Caco-2 (cell line): ENCODE measurements at regions not wholly inside any gene's neighbourhood (a gene's known extent, or its start where the extent isn't known, plus 50 kb on each side); places are given as distances from the start of the nearest gene placed in this dataset.

ENCODE experiments used
- BruUV-seq: library from RNA; stranded (reverse); fragments of 400-500 nt; replicated peaks from 2 replicates; lab custom pipeline; 2021; lab: Mats Ljungman, UMichigan
- CTCF ChIA-PET: fragments of 300-600 bp; sonication (Branson Sonifier 250); formaldehyde crosslinking; loops from one replicate; lab custom pipeline; 2022; ENCODE audit warnings: antibody characterized with exemption; lab: Charles Lee
- POLR2A ChIA-PET: fragments of 300-600 bp; sonication (Branson Sonifier 250); formaldehyde crosslinking; loops from one replicate; lab custom pipeline; 2022; ENCODE audit warnings: antibody characterized with exemption; lab: Charles Lee
- DNase-seq, 2 experiments: peaks; one replicate each; pipeline versions ENCODE4 v3.0.0 to v3.0.0-alpha.2; 2020 to 2022
- H3K27me3 ChIP-seq: replicated peaks from 2 replicates; pipeline ENCODE4 v1.6.0; 2011; ENCODE audit warnings: low read length; ENCODE audit not compliant: control insufficient read depth, insufficient read depth
- H3K36me3 ChIP-seq: 2 replicates; pipeline ENCODE4 v1.5.1; 2011; ENCODE audit warnings: low read length; ENCODE audit not compliant: control insufficient read depth, insufficient read depth
- H3K4me1 ChIP-seq: fragments of 250-450 bp; sonication (Bioruptor Pico); 2 replicates; pipeline ENCODE4 v1.5.1; 2020; ENCODE audit warnings: mild to moderate bottlenecking
- H3K4me3 ChIP-seq: 2 replicates; pipeline ENCODE4 v1.5.1; 2011; ENCODE audit warnings: low read depth, mild to moderate bottlenecking, control low read depth, low read length
- H3K9me3 ChIP-seq: fragments of 250-450 bp; sonication (Bioruptor Pico); 2 replicates; pipeline ENCODE4 v1.5.1; 2020; ENCODE audit warnings: mild to moderate bottlenecking, moderate library complexity
- H3K27ac Mint-ChIP-seq: one replicate; pipeline ENCODE4 v1.8.0; 2022; ENCODE audit warnings: mixed read lengths; ENCODE audit not compliant: unreplicated experiment
- H3K27me3 Mint-ChIP-seq: one replicate; pipeline ENCODE4 v1.8.0; 2022; ENCODE audit warnings: mixed read lengths; ENCODE audit not compliant: insufficient read depth, unreplicated experiment
- H3K36me3 Mint-ChIP-seq: one replicate; pipeline ENCODE4 v1.8.0; 2022; ENCODE audit warnings: mild to moderate bottlenecking, mixed read lengths; ENCODE audit not compliant: insufficient read depth, unreplicated experiment
- H3K4me1 Mint-ChIP-seq: one replicate; pipeline ENCODE4 v1.8.0; 2022; ENCODE audit warnings: low read depth, mixed read lengths; ENCODE audit not compliant: unreplicated experiment
- H3K4me3 Mint-ChIP-seq: one replicate; pipeline ENCODE4 v1.8.0; 2022; ENCODE audit warnings: mild to moderate bottlenecking, moderate library complexity, mixed read lengths; ENCODE audit not compliant: unreplicated experiment
- H3K9me3 Mint-ChIP-seq: one replicate; pipeline ENCODE4 v1.8.0; 2022; ENCODE audit warnings: mixed read lengths; ENCODE audit not compliant: unreplicated experiment
- intact Hi-C: fragments of 100-400 bp; cut with micrococcal nuclease; formaldehyde crosslinking; loops from one replicate; pipeline ENCODE4 v1.10.0; 2022; ENCODE audit not compliant: unreplicated experiment
- TF ChIP-seq, protein P1 (sequence below), 2 experiments: fragments of 200-600 bp in 1 of 2; IDR thresholded peaks; 1 replicate in 1 of 2; 2 replicates in 1 of 2; pipeline versions ENCODE4 v1.5.1 to v1.8.0; 2011 to 2022; ENCODE audit warnings: antibody characterized with exemption in 1 of 2, control low read depth in 1 of 2, inconsistent platforms in 1 of 2, low read depth in 1 of 2, low read length in 1 of 2, mild to moderate bottlenecking in 1 of 2, moderate library complexity in 1 of 2; ENCODE audit not compliant: insufficient read depth in 1 of 2, severe bottlenecking in 1 of 2, unreplicated experiment in 1 of 2

DNA sequence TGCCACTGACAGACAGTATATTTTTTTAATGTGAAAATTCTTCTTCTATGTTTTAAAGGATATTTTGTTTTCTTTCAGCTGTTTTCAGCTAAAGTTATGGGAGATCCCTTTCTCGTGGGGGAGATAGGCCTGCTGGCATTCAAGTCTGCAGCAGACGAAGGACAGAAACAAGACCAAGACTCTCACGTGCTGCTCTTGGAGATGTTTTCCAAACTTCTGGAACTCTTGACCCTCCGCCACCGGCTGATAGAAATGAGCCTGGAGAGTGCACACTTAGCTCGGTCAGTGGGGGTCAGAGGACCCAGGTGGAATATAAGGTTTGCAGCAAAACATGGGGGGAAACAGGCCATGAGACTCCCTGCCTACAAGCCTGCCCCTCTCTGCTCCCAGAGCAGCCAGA is 120.5 kb downstream of the CD164 start:
- CTCF ChIA-PET, result no interaction called here
- Histone ChIP-seq H3K9me3 (no peaks in the 10 kb centered on the region), H3K4me3 (no peak overlapping the region), H3K27me3 (no peaks in the 10 kb centered on the region), H3K36me3 (peaks cover 2% of the 10 kb centered on the region), H3K4me1 (no peaks in the 10 kb centered on the region)
- peaks cover 3% of the 10 kb centered on the region for H3K9me3 Mint-ChIP-seq
- no peak overlapping the region for H3K4me3 Mint-ChIP-seq
- H3K4me1 Mint-ChIP-seq, result no peaks in the 10 kb centered on the region
- intact Hi-C loops, result no loop called here
- no peak for DNase-seq
- POLR2A ChIA-PET, result no interaction called here
- no TSS peak for BruUV-seq
- H3K27ac Mint-ChIP-seq, result no peak overlapping the region
- peaks cover 10% of the 10 kb centered on the region for H3K36me3 Mint-ChIP-seq
- H3K27me3 Mint-ChIP-seq, result no peaks in the 10 kb centered on the region
- TF ChIP-seq, protein P1, sequence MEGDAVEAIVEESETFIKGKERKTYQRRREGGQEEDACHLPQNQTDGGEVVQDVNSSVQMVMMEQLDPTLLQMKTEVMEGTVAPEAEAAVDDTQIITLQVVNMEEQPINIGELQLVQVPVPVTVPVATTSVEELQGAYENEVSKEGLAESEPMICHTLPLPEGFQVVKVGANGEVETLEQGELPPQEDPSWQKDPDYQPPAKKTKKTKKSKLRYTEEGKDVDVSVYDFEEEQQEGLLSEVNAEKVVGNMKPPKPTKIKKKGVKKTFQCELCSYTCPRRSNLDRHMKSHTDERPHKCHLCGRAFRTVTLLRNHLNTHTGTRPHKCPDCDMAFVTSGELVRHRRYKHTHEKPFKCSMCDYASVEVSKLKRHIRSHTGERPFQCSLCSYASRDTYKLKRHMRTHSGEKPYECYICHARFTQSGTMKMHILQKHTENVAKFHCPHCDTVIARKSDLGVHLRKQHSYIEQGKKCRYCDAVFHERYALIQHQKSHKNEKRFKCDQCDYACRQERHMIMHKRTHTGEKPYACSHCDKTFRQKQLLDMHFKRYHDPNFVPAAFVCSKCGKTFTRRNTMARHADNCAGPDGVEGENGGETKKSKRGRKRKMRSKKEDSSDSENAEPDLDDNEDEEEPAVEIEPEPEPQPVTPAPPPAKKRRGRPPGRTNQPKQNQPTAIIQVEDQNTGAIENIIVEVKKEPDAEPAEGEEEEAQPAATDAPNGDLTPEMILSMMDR (IDR thresholded peaks at IDR 0.05; ENCODE audit: insufficient read depth in 1 of 2, low read depth in 1 of 2, low read length in 1 of 2, severe bottlenecking in 1 of 2, unreplicated experiment in 1 of 2), result no peak

DNA sequence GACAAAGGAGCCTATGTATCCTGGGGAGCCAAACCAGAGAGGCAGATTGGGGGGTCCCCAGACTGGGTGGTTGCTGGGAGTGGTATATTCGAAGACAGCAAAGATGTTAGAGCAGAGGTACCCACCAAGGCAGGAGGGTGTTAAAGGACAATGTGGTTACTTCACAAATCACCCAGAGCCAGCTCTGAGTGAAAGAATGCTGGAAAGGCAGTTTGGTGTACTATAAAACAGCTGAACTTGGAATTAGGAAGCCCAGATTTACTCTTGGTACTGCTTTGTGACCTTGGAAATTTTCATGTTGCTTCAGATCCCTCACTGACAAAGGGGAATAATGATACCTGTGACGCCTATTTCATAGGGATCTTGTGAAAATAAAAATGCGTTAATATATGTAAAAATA is 121.6 kb downstream of the CD164 start:
- no peak for DNase-seq
- Mint-ChIP-seq H3K9me3 (no peaks in the 10 kb centered on the region), H3K36me3 (peaks cover 10% of the 10 kb centered on the region), H3K27me3 (no peaks in the 10 kb centered on the region), H3K4me1 (no peaks in the 10 kb centered on the region), H3K27ac (no peak overlapping the region), H3K4me3 (no peak overlapping the region)
- peaks cover 2% of the 10 kb centered on the region for H3K36me3 ChIP-seq
- H3K4me1 ChIP-seq, result no peaks in the 10 kb centered on the region
- BruUV-seq, result no TSS peak
- H3K9me3 ChIP-seq, result no peaks in the 10 kb centered on the region
- H3K4me3 ChIP-seq, result no peak overlapping the region
- TF ChIP-seq, protein P1 (IDR thresholded peaks at IDR 0.05; ENCODE audit: insufficient read depth in 1 of 2, low read depth in 1 of 2, low read length in 1 of 2, severe bottlenecking in 1 of 2, unreplicated experiment in 1 of 2), result no peak
- CTCF ChIA-PET, result no interaction called here
- intact Hi-C loops, result no loop called here
- POLR2A ChIA-PET, result no interaction called here
- no peaks in the 10 kb centered on the region for H3K27me3 ChIP-seq

DNA sequence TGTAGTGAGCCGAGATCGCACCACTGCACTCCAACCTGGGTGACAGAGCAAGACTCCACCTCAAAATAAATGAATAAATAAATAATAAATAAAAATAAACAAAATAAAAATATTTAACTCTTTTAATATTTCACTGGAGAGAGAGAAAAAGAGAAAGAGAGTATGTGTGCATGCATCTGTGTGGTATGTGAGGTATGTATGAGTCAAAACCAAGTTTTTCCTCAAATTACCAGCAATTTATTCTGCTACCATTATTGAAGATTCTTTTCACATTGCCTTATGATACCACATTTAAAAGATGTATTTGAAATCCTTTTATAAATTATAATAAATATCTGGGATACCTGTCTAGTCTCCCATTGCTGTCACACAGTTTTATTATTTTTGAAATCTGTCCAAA is 122.1 kb downstream of the CD164 start:
- ChIA-PET CTCF (no interaction called here), POLR2A (no interaction called here)
- BruUV-seq, result no TSS peak
- no peaks in the 10 kb centered on the region for H3K27me3 Mint-ChIP-seq
- no peaks in the 10 kb centered on the region for H3K9me3 Mint-ChIP-seq
- no peak for DNase-seq
- TF ChIP-seq, protein P1 (IDR thresholded peaks at IDR 0.05; ENCODE audit: insufficient read depth in 1 of 2, low read depth in 1 of 2, low read length in 1 of 2, severe bottlenecking in 1 of 2, unreplicated experiment in 1 of 2), result no peak
- no peaks in the 10 kb centered on the region for H3K4me1 Mint-ChIP-seq
- Histone ChIP-seq H3K27me3 (no peaks in the 10 kb centered on the region), H3K36me3 (peaks cover 2% of the 10 kb centered on the region), H3K4me1 (no peaks in the 10 kb centered on the region), H3K9me3 (no peaks in the 10 kb centered on the region), H3K4me3 (no peak overlapping the region)
- intact Hi-C loops, result no loop called here
- no peak overlapping the region for H3K4me3 Mint-ChIP-seq
- H3K27ac Mint-ChIP-seq, result no peak overlapping the region
- peaks cover 10% of the 10 kb centered on the region for H3K36me3 Mint-ChIP-seq
